Fibroblast of upper back skin (primary cell): ENCODE measurements at regions not wholly inside any gene's neighbourhood (a gene's known extent, or its start where the extent isn't known, plus 50 kb on each side); places are given as distances from the start of the nearest gene placed in this dataset.

Experiments used
- DNase-seq: peaks from one replicate; pipeline ENCODE4 v3.0.0-alpha.2; 2013

- DNase-seq = no peak
Observed at GRCh38 chr12:107454109-107454830, 231.3 kb upstream of the PWP1 start.

GRCh38 chr12:107457362-107457935 lies 228.2 kb upstream of the PWP1 start:
- DNase-seq = no peak

- DNase-seq = no peak
Observed at GRCh38 chr12:107458163-107458562, 227.4 kb upstream of the PWP1 start.

GRCh38 chr12:107458990-107459389 lies 226.6 kb upstream of the PWP1 start:
- no peak for DNase-seq

- no peak for DNase-seq
Observed at GRCh38 chr12:107459641-107460040, 226.0 kb upstream of the PWP1 start.

- DNase-seq = peak; percentile 89
Observed at GRCh38 chr12:107461222-107461975, 224.2 kb upstream of the PWP1 start.

- no peak for DNase-seq
Observed at GRCh38 chr12:107462428-107463332, 222.9 kb upstream of the PWP1 start.

- no peak for DNase-seq
Observed at GRCh38 chr12:107464644-107465043, 221.0 kb upstream of the PWP1 start.

GRCh38 chr12:107465625-107466024 lies 220.0 kb upstream of the PWP1 start:
- no peak for DNase-seq

GRCh38 chr12:107467716-107468115 lies 217.9 kb upstream of the PWP1 start:
- no peak for DNase-seq

GRCh38 chr12:107468182-107468581 lies 217.4 kb upstream of the PWP1 start:
- no peak for DNase-seq

GRCh38 chr12:107469011-107469410 lies 216.6 kb upstream of the PWP1 start:
- no peak for DNase-seq

- no peak for DNase-seq
Observed at GRCh38 chr12:107470645-107471044, 215.0 kb upstream of the PWP1 start.

- DNase-seq = no peak
Observed at GRCh38 chr12:107472308-107472707, 213.3 kb upstream of the PWP1 start.

- DNase-seq = no peak
Observed at GRCh38 chr12:107474099-107474498, 211.5 kb upstream of the PWP1 start.

- DNase-seq = no peak
Observed at GRCh38 chr12:107474639-107475539, 210.7 kb upstream of the PWP1 start.

- DNase-seq = no peak
Observed at GRCh38 chr12:107475900-107476299, 209.7 kb upstream of the PWP1 start.

- DNase-seq = no peak
Observed at GRCh38 chr12:107477018-107477417, 208.6 kb upstream of the PWP1 start.

GRCh38 chr12:107477947-107478610 lies 207.5 kb upstream of the PWP1 start:
- DNase-seq = no peak

- DNase-seq = peak; percentile 33
Observed at GRCh38 chr12:107478881-107479280, 206.7 kb upstream of the PWP1 start.
